HG03097 (cell line): ENCODE measurements at regions not wholly inside any gene's neighbourhood (a gene's known extent, or its start where the extent isn't known, plus 50 kb on each side); places are given as distances from the start of the nearest gene placed in this dataset.

ENCODE experiments used
- ATAC-seq: cut with Tn5 transposase; IDR thresholded peaks from one replicate; pipeline ENCODE4 v1.9.1; 2021; ENCODE audit not compliant: unreplicated experiment, low FRiP score

- ATAC-seq: no peak
These were observed 290.3 kb upstream of the LDB2 start for GRCh38 chr4:17188547-17189400.

GRCh38 chr4:17188125-17188524 lies 289.7 kb upstream of the LDB2 start:
- no peak for ATAC-seq

DNA sequence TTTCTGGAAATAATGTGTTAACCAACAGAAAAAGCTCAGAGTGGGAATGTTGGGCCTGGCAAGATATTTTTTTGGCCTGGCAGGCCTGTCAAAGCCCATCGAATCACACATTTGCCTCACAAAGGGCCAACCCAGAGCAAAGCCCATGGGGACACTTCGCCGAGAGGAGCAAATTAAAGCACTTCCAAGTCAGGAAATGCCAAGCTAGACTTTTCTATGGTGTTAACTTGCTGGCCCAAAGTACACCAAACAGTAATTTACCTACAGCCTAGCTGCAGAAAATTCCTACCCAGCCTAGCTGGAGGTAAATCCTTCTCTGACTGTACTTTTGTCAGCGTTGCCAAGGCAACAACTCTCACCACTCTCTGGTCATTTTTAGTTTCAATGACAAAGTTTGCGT lies 288.6 kb upstream of the LDB2 start:
- no peak for ATAC-seq

- ATAC-seq: no peak
These were observed 284.4 kb upstream of the LDB2 start for GRCh38 chr4:17182888-17183287.

DNA sequence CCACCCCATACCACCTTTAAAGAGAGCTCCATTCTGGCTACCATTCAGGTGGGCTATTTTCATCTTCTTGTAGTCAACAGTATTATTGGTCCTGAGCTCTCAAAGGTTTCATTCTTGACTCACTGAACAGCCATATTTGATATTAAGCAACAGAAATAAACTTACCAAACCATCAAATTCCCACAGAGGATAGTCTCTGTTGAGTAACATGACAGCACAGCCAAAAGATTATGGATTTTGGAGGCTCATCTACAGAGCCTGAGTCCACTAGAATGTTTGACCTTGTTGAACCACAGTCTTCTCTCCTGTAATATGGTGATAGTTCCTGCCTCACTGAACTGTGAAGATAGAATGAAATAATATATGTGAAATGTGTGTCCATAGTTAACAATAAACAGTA lies 276.3 kb upstream of the LDB2 start:
- ATAC-seq: no peak

DNA sequence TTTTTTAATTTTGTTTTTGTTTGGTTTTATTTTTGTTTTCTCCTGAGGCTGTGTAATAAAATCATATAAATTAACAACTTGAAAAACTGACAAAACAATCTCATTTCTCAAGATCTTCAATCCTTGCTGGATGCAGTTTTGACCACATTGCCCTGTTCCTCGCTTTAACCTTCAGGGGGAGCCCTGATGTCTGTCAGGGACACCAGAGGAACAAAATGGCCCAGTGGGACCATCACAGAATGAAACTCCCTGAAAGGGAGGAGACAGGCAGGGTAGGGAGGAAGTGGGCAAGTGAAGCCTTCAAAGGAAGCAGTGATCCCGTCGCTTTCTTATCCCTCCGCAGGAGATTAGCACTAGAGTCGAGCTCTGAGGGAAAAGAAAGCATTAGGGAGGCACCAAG lies 274.9 kb upstream of the LDB2 start:
- no peak for ATAC-seq

- ATAC-seq: no peak
These were observed 271.7 kb upstream of the LDB2 start for GRCh38 chr4:17170131-17170530.

DNA sequence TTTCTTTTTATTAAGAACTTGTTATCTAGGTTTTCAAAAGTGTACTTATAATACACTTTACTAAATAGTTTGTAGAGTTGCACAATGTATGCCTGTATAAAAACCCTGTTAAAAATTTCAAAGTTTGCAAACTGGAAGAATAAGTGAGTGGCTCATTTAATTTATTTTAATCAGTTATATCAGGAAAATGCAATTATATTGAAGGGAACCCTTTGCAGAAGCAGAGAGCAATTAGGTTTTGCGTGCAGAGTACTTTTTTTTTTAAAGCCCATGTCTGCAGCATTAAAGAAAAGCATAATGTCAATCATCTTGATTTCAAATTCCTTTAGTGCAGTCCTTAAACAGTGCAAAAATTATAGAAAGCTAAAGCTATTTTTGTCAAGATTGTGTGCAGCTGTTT lies 271.3 kb upstream of the LDB2 start:
- no peak for ATAC-seq

DNA sequence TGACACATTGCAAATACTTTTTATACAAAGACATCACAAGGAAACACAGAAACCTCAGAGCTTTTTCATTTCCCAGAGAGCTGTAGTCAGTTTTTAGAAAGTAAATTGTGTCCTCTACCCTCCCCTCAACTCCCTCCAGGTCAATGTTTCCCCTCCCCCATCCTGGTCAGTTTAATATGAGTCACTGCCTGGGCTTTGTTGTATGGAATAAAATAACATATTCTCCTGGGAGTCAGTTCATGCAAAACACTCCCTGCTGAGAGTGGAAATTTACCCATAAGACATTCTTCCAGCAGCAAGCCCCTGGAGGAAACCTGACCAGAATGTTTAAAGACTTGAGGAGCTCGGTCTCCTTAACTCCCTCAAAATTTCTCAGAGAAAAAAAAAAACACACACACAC lies 270.1 kb upstream of the LDB2 start:
- ATAC-seq: no peak

DNA sequence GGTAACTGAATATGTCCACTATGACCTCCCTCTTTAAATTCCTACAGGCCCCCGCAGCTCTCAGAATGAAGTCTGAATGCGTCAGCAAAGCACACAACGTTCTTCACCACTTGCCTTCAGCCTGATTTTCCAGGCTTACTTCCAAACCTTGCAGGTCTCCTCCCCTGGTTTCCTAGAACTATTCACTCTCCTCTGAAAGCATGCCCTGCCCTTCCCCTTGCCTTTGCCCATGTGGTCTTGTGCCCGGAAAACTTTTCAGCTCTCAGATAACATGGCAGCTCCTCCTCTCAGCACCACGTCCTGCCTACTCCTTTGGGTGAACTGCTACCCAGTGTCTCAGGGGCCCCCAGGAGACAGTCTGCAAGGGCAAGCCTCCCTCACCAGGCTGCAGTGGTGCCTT lies 268.5 kb upstream of the LDB2 start:
- ATAC-seq: no peak

DNA sequence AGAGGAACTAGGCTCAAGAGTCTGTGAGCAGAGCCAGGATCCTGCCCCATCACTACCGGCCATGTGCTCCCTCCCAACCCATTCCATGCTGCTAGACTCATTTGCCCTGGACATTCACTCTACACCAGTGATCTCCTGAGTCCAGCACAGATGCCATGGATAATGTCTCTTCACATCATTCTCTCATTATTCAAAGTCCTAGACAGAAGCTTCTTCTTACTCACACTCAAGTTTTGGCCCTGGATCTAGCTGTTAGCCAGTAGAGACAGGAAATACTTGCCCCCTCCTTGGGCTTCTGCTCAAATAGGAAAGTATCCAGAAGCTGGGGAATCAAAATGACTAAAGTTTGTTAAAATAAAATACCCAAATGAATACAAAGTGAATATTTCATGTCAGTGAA lies 266.8 kb upstream of the LDB2 start:
- no peak for ATAC-seq

- ATAC-seq: no peak
These were observed 266.2 kb upstream of the LDB2 start for GRCh38 chr4:17164666-17165065.

DNA sequence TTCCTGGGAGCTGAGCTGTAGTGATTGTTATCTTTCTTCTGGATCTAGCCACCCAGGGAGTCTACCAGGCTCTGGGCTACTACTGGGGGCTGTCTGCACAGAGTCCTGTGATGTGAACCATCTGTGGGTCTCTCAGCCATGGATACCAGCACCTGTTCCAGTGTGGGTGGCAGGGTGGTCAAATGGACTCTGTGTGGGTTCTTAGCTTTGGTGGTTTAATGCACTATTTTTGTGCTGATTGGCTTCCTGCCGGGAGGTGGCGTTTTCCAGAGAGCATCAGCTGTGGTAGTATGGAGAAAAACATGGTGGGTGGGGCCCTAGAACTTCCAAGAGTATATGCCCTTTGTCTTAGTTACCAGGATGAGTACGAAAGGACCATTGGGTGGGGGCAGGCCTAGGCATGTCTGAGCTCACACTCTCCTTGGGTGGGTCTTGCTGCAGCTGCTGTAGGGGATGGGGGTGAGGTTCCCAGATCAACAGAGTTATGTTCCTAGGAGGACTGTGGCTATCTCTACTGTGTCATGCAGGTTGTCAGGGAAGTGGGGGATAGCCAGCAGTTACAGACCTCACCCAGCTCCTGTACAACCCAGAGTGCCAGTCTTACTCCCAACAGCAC lies 264.8 kb upstream of the LDB2 start:
- no peak for ATAC-seq

GRCh38 chr4:17157304-17157703 lies 258.9 kb upstream of the LDB2 start:
- no peak for ATAC-seq

GRCh38 chr4:17155486-17155885 lies 257.0 kb upstream of the LDB2 start:
- ATAC-seq: no peak

GRCh38 chr4:17153572-17153971 lies 255.1 kb upstream of the LDB2 start:
- ATAC-seq: no peak

DNA sequence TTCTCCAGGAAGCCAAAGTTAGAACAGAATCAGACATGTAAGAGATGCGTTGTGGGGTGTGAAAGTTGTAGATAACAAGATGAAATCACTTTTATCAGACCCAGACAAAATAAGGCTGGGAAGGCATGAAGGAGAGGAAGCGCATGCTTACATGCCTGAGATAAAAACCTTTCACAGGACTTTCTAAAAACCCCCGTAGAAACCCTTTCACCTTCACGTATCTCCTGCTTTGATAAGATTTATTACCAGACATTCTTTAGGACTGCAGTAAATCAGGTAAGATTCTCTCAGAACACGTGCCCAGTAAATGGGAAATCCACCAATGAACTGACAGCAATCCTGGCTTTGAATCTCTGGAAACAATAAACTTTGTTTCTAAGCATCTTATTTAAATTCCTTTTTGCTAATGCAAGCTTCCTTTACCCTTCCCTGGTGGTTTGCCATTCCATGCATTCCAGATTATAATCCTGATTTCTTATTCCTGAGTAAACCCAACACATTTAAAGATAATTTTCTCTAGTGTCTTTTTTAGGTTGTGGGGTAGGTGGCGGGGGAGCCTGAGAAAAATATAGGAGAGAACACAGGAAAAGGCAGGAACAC lies 254.6 kb upstream of the LDB2 start:
- ATAC-seq: no peak

- no peak for ATAC-seq
These were observed 243.8 kb upstream of the LDB2 start for GRCh38 chr4:17142232-17142711.

GRCh38 chr4:17138847-17139246 lies 240.4 kb upstream of the LDB2 start:
- no peak for ATAC-seq

- ATAC-seq: no peak
These were observed 236.1 kb upstream of the LDB2 start for GRCh38 chr4:17134565-17134964.

- no peak for ATAC-seq
These were observed 235.7 kb upstream of the LDB2 start for GRCh38 chr4:17134100-17134499.

- ATAC-seq: no peak
These were observed 233.8 kb upstream of the LDB2 start for GRCh38 chr4:17132226-17132625.
